ENCODE measurements at regions not wholly inside any gene's neighbourhood (a gene's known extent, or its start where the extent isn't known, plus 50 kb on each side); places are given as distances from the start of the nearest gene placed in this dataset.
"Not testable (repeated sequence)": the region's sequence is repeated elsewhere in the genome, so short reads cannot be mapped to it uniquely, and the experiment has no call there.

DNA sequence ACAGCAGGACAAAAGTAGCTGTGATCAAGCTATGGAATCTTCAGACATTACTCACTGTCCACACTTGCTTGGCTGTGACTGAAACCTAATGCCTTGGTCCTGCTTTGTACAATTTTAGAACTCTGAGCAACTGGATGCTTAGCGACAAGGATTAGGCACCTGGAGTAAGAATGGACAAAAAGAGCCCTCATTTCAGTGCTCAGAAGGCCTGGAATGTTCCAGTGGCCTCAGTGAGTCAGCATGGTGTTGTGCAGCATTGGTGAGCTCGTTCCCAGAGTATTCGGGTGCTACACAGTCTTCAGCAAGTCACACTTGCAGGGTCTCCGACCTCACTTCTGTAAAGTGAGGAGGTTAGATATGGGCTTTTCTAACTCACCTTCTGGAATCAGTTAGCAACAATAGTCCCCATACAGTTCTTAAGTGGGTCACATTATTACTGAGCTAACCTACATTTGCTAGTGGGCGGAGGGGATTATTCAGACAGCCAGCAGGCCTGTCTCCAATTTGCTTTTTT, 108.0 kb upstream of the MDM1 start:
- Histone ChIP-seq H3K4me1 (replicated peaks in 1 of 2) (no peaks in the 10 kb centered on the region), H3K4me3 (no peak overlapping the region), H3K27ac (no peak overlapping the region), H3K27me3 (no peaks in the 10 kb centered on the region), H3K36me3 (replicated peaks in 1 of 2) (no peaks in the 10 kb centered on the region), H3K9me3 (replicated peaks in 1 of 3) (no peaks in the 10 kb centered on the region)
- TF ChIP-seq POLR2A (IDR thresholded peaks at IDR 0.05) (no peak), CTCF (IDR thresholded peaks at IDR 0.05) (no peak)
- no peak for DNase-seq
- intact Hi-C loops (cut with DNase I), result no loop called here
- 88 to 97% (median 94%) methylated on average over 5 of the region's 5 CpGs for WGBS, 4 donors

GRCh38 chr12:68441167-68441566, 109.0 kb upstream of the MDM1 start:
- WGBS, 4 donors, result 63 to 73% (median 71%) methylated on average over 1 of the region's 1 CpG

DNA sequence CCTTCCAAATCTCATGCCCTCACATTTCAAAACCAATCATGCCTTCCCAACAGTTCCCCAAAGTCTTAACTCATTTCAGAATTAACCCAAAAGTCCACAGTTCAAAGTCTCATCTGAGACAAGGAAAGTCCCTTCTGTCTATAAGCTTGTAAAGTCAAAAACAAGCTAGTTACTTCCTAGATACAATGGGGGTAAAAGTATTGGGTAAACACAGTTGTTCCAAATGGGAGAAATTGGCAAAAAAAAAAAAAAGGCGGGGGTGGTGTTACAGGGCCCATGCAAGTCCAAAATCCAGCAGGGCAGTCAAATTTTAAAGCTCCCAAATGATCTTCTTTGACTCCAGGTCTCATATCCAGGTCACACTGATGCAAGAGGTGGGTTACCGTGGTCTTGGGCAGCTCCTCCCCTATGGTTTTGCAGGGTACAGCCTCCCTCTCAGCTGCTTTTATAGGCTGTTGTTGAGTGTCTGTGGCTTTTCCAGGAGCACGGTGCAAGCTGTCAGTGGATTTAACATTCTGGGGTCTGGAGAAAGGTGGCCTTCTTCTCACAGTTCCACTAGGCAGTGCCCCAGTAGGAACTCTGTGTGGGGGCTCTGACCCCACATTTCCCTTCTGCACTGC, 110.3 kb upstream of the MDM1 start:
- H3K27ac ChIP-seq; intact Hi-C loops (cut with DNase I); H3K4me3 ChIP-seq; DNase-seq; H3K4me1 ChIP-seq (replicated peaks in 1 of 2); H3K27me3 ChIP-seq; H3K9me3 ChIP-seq (replicated peaks in 1 of 3); H3K36me3 ChIP-seq (replicated peaks in 1 of 2): not testable (repeated sequence)
- 89 to 95% (median 93%) methylated on average over 3 of the region's 3 CpGs for WGBS, 4 donors

More at GRCh38 chr12:68441167-68441566, 109.0 kb upstream of the MDM1 start:
- no peaks in the 10 kb centered on the region for H3K9me3 ChIP-seq (replicated peaks in 1 of 3)
- no peaks in the 10 kb centered on the region for H3K4me1 ChIP-seq (replicated peaks in 1 of 2)
- no peak for TF ChIP-seq POLR2A (IDR thresholded peaks at IDR 0.05)
- no peak for TF ChIP-seq CTCF (IDR thresholded peaks at IDR 0.05)
- H3K27ac ChIP-seq, result no peak overlapping the region
- no peaks in the 10 kb centered on the region for H3K36me3 ChIP-seq (replicated peaks in 1 of 2)
- H3K27me3 ChIP-seq, result no peaks in the 10 kb centered on the region
- intact Hi-C loops (cut with DNase I), result no loop called here
- DNase-seq, result no peak
- H3K4me3 ChIP-seq, result no peak overlapping the region

- H3K4me3 ChIP-seq; H3K27me3 ChIP-seq; intact Hi-C loops (cut with DNase I); H3K9me3 ChIP-seq (replicated peaks in 1 of 3); DNase-seq; H3K36me3 ChIP-seq (replicated peaks in 1 of 2); H3K27ac ChIP-seq: not testable (repeated sequence)
- WGBS, 4 donors, result 82 to 85% (median 83%) methylated on average over 2 of the region's 2 CpGs
- H3K4me1 ChIP-seq (replicated peaks in 1 of 2), result peaks cover 3 to 14% of the 10 kb centered on the region in 2 donors
Measured at GRCh38 chr12:68443695-68444094, 111.5 kb upstream of the MDM1 start.

DNA sequence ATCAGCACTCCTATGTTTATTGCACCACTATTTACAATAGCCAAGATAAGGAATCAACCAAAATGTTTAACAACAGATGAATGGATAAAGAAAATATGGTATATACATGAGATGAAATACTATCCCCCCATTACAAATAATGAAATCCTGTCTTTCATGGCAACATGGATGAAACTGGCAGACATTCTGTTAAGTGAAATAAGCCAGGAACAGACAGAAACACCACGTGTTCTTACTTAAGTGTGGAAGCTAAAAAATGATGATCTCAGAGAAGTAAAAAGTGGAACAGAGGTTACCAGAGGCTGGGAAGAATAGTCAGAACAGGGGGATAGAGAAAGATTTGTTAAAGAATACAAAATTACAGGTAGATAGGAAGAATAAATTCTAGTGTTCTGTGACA, 113.7 kb upstream of the MDM1 start:
- no peak for DNase-seq
- no peak overlapping the region for H3K27ac ChIP-seq
- TF ChIP-seq POLR2A (IDR thresholded peaks at IDR 0.05), result no peak
- no peak for TF ChIP-seq CTCF (IDR thresholded peaks at IDR 0.05)
- intact Hi-C loops (cut with DNase I), result no loop called here
- WGBS, 4 donors, result 36 to 46% (median 41%) methylated on average over 1 of the region's 1 CpG
- peaks cover 3 to 19% of the 10 kb centered on the region in 2 donors for H3K4me1 ChIP-seq (replicated peaks in 1 of 2)
- no peak overlapping the region for H3K4me3 ChIP-seq
- no peaks in the 10 kb centered on the region for H3K27me3 ChIP-seq
- H3K9me3 ChIP-seq (replicated peaks in 1 of 3), result no peaks in the 10 kb centered on the region
- H3K36me3 ChIP-seq (replicated peaks in 1 of 2), result no peaks in the 10 kb centered on the region

Data from adrenal gland (tissue), 9 donors.